GM19238 (cell line): ENCODE measurements at regions not wholly inside any gene's neighbourhood (a gene's known extent, or its start where the extent isn't known, plus 50 kb on each side); places are given as distances from the start of the nearest gene placed in this dataset.
"Not testable (repeated sequence)": the region's sequence is repeated elsewhere in the genome, so short reads cannot be mapped to it uniquely, and the experiment has no call there.

ENCODE experiments used
- DNase-seq: peaks from one replicate; pipeline ENCODE4 v3.0.0; 2011; ENCODE audit warnings: low spot score; ENCODE audit not compliant: insufficient read length

- DNase-seq: no peak
Measured at GRCh38 chr6:114824409-114824808, 481.6 kb upstream of the HS3ST5 start.

- no peak for DNase-seq
Measured at GRCh38 chr6:114816678-114817077, 473.9 kb upstream of the HS3ST5 start.

GRCh38 chr6:114810468-114810867 lies 467.6 kb upstream of the HS3ST5 start:
- DNase-seq: no peak

GRCh38 chr6:114805426-114805825 lies 462.6 kb upstream of the HS3ST5 start:
- DNase-seq: not testable (repeated sequence)

DNA sequence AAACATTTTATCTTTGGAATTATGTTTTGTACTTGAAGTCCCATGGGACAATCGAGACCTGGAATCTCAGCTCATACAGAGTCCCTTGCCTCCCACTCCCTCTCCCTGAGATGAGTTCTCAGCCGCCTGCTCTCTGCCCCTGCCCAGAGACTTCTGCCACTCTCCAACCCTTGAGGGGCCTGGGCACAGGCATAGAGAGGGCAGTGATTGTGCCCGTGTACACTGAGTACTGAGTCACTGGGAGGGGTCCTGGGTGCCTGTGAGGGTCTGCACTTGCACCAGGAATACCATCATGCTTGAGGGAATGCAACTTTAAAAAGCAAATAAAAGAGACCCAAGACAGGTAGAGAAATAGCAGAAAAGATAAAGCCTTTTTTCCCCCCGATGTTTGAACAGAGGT lies 453.8 kb upstream of the HS3ST5 start:
- DNase-seq: no peak

DNA sequence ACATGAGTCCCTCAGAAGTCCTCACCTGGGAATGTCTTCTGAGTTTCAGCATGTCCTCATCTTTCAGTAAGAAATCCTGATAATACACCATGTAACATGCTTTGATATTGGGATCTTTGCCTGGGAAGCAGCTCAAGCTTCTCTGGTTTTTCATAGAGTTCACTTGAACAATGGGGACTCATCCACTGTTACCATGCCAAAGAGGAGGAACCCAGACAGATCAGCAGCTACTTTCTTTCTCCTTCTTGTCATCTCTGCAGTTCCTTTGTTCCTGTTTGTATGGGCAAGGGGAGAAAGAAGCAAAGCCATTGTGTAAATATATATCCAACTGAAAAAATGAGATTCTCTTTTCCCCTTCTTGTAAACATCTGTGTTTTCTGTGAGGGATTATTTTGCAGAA lies 450.6 kb upstream of the HS3ST5 start:
- DNase-seq: no peak

DNA sequence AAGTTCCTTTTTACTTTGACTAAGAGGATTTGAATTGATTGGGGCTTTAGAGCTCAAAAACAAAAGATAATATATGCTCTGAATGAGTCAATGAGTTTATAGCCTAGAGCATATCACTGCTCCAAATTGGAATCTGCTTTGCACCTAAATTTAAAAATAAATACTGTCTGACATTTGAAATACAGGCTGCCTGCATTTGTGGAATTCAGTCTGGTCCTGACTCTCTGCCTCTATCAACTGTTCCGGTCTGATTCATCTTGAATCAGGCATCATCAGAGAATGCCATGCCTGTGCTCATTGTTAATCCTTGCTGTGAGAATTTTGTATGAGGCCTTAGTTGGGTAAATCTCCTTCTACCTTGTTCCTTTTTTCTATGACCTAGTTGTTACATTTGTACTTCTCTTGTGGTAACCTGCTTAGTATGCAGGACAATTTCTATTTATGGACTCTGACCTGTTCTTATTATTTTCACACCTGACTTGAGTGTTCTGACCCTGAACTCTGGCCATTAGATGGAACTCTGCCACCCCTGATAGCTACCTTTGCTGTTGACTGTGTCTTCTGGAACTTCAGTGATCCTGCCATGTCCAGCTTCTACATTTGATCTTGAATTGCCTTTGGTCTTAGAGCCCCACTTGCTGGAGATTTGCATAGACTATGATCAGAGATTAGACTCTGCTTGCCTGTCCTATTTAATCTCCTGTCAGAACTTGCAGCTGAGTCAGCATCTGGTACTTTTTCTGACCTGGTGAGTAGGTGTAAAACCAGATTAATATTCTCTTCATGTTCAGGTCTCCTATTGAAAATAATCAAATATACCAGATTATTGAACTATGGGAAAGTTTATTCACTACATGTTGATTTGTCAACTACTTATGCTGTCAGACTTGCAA lies 442.7 kb upstream of the HS3ST5 start:
- no peak for DNase-seq

- DNase-seq: no peak
Measured at GRCh38 chr6:114783783-114784182, 441.0 kb upstream of the HS3ST5 start.

DNA sequence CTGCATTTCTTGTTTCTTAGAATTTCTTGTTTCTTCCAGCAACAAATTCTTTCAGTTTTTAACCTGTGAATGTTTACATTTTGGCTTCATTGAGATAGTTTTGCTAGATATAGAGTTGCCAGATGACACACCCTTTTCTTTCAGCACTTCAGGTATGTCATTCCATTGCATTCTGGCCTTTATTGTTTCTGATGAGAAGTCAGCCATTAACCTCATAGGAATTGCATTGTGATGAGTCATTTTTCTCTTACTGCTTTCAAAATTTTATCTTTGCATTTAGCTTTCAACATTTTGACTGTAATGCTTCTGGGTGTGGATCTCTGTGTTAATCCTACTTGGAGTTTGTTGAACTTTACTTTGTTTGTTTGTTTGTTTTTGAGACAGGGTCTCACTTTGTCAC lies 440.3 kb upstream of the HS3ST5 start:
- DNase-seq: no peak

GRCh38 chr6:114764866-114765265 lies 422.0 kb upstream of the HS3ST5 start:
- DNase-seq: no peak

DNA sequence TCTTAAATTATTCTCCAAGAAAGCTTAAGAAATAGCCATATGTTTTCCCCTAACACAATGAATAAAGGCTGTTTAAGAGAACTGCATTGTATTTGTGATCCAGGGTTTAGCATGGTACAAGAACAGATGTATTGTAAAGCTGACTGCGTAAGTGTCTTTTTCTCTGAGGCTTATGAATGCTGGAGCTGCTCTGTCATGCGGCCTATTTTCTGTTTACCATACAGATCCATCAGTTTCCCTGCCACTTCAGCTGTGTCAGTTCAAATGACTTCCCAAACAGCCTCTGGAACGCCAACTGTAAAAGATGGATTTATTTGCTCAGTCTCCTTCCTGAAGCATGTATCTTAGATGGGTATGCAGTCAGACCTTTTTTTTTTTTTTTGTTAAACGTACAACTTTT lies 419.3 kb upstream of the HS3ST5 start:
- DNase-seq: no peak

- no peak for DNase-seq
Measured at GRCh38 chr6:114747995-114748625, 405.3 kb upstream of the HS3ST5 start.

- DNase-seq: no peak
Measured at GRCh38 chr6:114740547-114740946, 397.7 kb upstream of the HS3ST5 start.

- DNase-seq: no peak
Measured at GRCh38 chr6:114739656-114740055, 396.8 kb upstream of the HS3ST5 start.

- no peak for DNase-seq
Measured at GRCh38 chr6:114735025-114735735, 392.4 kb upstream of the HS3ST5 start.

DNA sequence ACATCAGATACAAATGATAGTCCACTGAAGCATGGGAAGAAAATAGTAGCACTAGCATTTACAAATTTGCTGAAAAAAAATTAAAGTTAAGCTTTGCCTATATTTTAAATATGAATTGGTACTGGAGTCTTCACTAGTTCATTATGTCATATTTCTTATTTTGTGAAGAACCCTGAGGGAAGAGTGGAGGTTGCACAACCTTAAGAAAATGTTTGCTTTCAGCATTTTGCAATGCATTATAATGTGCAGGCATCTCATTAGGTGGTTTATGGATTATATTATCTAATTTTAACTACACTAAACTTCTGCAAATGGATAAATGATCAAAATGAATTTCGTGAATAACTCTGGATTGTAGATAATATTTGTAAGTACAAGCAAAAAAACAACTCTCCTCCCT lies 390.8 kb upstream of the HS3ST5 start:
- no peak for DNase-seq

DNA sequence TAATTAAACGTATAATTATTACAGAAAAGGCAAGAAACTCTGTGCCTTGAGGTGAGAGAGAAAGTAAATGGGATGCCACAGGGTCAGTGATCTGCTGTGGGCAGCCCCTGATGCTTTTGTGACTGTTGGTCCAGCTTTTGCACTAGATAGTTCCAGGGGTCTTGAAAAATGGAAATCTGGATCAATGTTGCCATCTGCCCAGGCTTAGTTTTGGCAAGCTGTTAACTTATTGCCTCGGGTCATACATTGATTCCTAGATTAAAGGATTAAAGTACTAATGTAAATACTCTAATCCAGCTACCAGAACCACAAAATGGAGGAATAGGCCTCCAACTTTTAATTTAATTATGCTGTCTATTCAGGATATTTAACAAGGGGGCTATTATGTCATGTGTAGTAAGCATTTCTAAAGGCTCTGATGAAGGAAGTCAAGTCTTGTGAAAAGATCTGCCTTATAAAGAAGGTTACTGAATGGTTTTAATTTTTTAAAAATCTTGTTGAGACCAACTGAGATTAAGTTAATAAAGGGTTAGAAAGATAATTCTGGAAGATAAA lies 376.0 kb upstream of the HS3ST5 start:
- DNase-seq: no peak

GRCh38 chr6:114718186-114718585 lies 375.4 kb upstream of the HS3ST5 start:
- DNase-seq: no peak

GRCh38 chr6:114714836-114715507 lies 372.1 kb upstream of the HS3ST5 start:
- no peak for DNase-seq

DNA sequence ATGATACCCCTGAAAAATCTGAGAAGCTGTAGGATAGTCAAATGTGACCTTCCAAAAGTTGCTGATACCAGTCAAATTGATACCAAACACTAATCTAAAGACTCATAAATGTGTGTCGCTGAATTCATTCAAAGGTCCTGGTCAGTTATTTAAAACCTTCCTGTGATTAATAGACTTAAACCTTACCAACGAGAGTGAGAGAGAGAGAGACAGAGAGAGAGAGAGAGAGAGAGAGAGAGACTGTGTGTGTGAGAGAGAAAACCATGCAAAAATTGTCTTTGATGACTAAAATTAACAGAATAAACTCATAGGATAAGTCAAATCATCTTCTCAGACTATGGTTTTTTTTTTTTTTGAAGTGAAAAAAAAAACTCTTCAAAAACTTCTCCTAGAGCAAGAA lies 370.9 kb upstream of the HS3ST5 start:
- DNase-seq: no peak

DNA sequence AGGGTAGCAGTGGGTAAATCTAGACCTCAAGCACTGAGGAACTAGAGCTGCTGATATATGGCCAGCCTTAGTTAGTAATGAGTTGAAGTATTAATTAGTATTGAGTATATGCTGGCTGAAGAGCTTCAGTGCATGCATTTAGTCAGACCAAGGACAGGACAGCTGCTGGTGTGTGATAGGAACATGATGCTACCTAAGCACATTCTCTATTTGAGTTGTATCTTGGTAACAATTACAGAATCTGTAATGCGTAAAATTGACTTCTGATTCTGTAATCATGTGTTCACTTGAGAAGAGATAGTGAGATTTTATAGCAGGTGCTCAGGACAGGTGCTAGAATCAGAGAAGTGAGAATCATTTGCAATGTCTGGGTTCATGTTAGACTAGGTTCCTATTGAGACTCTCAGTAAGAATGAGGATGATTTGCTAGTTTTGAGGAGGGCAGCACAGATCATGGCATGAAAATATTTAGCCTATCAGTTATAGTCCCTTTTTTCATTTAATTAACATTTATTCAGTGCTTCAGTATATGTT lies 369.4 kb upstream of the HS3ST5 start:
- no peak for DNase-seq
